Adipocyte (in vitro differentiated cells): ENCODE measurements at regions not wholly inside any gene's neighbourhood (a gene's known extent, or its start where the extent isn't known, plus 50 kb on each side); places are given as distances from the start of the nearest gene placed in this dataset.
A peak's percentile ranks its signal among the peaks of the same experiment; 100 is the strongest.

ENCODE experiments used
- DNase-seq: peaks from one replicate; pipeline ENCODE4 v3.0.0-alpha.2; 2015; ENCODE audit warnings: low read depth
- H3K27me3 ChIP-seq: replicated peaks from 2 replicates; pipeline ENCODE4 v1.7.0; 2013; ENCODE audit warnings: mild to moderate bottlenecking, low read length, moderate library complexity; ENCODE audit not compliant: control insufficient read depth, insufficient read depth
- H3K36me3 ChIP-seq: 2 replicates; pipeline ENCODE4 v1.7.0; 2013; ENCODE audit warnings: low read length, mild to moderate bottlenecking, moderate library complexity; ENCODE audit not compliant: control insufficient read depth, insufficient read depth, severe bottlenecking
- H3K4me1 ChIP-seq: 2 replicates; pipeline ENCODE4 v1.7.0; 2013; ENCODE audit warnings: mild to moderate bottlenecking, low read length, moderate library complexity; ENCODE audit not compliant: control insufficient read depth, insufficient read depth
- H3K4me3 ChIP-seq: 2 replicates; pipeline ENCODE4 v1.7.0; 2013; ENCODE audit warnings: mild to moderate bottlenecking, low read length, moderate library complexity
- H3K9ac ChIP-seq: 2 replicates; pipeline ENCODE4 v1.7.0; 2013; ENCODE audit warnings: mild to moderate bottlenecking, low read length, moderate library complexity
- H3K9me3 ChIP-seq: 2 replicates; pipeline ENCODE4 v1.7.0; 2013; ENCODE audit warnings: mild to moderate bottlenecking, low read length, moderate library complexity; ENCODE audit not compliant: control insufficient read depth

DNA sequence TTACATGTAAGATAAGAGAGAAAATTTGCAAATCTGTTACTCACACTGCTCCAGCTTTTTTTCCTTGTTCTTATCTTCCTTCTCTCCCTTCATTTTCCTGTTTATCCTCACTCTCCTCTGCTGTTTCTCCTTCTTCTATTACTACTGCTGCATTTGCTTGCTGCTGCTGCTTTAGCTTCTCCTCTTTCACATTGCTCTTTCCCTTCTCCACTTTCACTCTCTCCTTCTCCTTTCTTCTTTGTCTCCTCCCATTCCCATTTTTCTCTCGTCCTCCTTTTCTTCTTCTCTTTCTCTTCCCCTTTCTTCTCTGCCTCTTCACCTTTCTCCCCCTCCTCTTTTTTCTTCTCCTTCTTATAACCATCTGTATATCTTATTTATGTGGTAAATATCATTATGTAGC, 288.6 kb downstream of the CDH9 start:
- Histone ChIP-seq H3K4me1 (no peaks in the 10 kb centered on the region), H3K9me3 (no peaks in the 10 kb centered on the region), H3K9ac (no peak overlapping the region), H3K4me3 (no peak overlapping the region), H3K36me3 (no peaks in the 10 kb centered on the region), H3K27me3 (no peaks in the 10 kb centered on the region)
- no peak for DNase-seq

DNA sequence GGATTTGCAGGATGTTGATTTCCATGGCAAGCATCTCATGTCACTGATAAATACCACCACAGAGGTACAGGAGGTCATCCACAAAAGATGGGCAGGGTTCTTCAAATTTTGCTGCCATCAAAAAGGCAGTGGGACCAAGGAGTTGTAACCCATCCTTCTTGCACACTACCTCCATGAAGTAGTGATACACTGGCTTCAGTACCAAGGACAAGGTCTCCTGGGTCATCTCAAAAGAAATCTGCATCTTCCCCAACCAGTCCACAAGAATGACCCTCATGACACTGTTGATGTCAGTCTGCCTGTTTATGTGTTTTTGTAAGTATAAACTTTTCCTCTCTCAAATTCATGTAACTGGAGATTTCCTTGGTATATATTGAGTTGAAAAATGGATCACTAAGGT, 298.2 kb downstream of the CDH9 start:
- no peaks in the 10 kb centered on the region for H3K36me3 ChIP-seq
- H3K9me3 ChIP-seq, result no peaks in the 10 kb centered on the region
- H3K27me3 ChIP-seq, result no peaks in the 10 kb centered on the region
- no peak overlapping the region for H3K9ac ChIP-seq
- no peaks in the 10 kb centered on the region for H3K4me1 ChIP-seq
- no peak for DNase-seq
- H3K4me3 ChIP-seq, result no peak overlapping the region

DNA sequence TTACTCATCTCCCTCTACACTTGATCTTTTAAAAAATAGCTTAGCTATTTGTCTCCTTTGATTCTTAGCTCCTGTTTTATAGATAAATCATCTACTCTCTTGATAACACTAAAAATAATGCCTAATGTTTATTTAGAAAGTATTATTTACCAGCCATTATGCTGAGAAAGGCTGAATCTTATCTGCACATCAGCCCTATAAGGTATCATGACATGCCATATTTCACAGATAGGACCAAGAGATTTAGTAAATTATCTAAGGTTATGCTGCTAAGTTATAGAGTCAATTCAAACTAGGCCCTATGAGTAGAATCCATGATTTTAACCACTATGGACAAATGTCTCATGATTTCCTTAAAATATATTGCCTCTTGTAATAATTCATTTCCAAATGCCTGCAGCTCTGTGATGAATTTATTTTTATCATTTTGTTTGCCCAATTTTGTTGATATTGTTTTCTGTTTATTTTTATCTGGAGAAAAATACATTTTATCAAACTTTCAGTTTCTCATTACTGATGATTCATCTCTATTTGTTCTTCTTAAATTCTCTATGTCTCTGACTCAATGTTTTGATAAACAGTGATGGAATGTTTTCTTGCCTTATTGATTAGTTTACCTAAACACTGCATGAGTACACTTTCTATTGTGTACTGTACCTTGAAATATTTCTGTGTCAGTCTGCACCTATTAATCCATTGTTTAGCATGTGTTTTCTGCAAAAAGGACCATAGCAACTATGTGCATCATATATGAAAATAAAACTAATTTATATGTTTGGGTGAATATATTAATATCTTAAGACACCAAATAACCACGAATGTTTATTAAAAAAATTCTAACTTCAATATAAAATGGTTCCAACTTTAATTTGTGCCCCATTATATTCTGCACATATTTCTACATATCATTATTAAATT, 300.8 kb downstream of the CDH9 start:
- H3K4me3 ChIP-seq, result no peak overlapping the region
- H3K27me3 ChIP-seq, result no peaks in the 10 kb centered on the region
- DNase-seq, result no peak
- no peaks in the 10 kb centered on the region for H3K36me3 ChIP-seq
- no peak overlapping the region for H3K9ac ChIP-seq
- H3K9me3 ChIP-seq, result no peaks in the 10 kb centered on the region
- no peaks in the 10 kb centered on the region for H3K4me1 ChIP-seq

DNA sequence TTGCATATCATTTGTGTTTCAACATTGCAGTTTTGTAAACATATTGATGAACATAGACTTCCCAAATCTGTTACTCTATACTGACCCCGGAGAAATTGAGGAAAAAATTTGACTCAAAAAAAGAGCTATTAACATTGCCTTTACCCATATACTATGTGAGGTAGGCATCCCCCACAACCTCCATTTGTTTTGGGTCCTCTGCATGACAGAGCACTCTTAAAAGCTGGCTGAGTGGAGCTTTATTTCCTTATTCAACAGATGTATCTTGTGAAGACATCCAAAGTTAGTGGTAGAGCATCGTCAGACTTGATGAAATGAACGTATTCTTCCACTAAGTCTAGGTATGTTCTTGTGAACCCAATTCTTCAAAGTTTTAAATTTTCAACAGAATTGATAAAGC, 310.5 kb downstream of the CDH9 start:
- DNase-seq, result no peak
- Histone ChIP-seq H3K4me3 (no peak overlapping the region), H3K4me1 (no peaks in the 10 kb centered on the region), H3K36me3 (no peaks in the 10 kb centered on the region), H3K9ac (no peak overlapping the region), H3K9me3 (no peaks in the 10 kb centered on the region), H3K27me3 (no peaks in the 10 kb centered on the region)

DNA sequence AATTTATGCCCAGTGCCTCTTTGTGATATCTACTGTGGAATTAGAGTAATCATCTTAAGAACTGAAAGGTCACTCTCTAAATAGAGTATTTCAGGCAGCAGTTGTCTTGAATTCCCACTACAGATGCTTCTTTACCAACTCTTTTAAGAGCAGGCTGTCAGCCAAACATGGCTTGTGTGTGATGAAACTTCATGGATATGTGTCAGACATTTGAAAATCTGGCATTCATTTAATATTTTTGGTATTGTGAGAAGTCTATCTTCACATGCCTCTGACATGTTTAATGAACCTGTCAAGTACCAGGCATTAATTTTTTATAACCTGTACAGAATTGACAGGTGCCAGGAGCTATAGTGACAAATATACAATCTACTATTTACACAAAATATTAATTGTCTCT, 318.6 kb downstream of the CDH9 start:
- peaks cover 3% of the 10 kb centered on the region for H3K4me1 ChIP-seq
- DNase-seq, result no peak
- H3K4me3 ChIP-seq, result no peak overlapping the region
- H3K36me3 ChIP-seq, result no peaks in the 10 kb centered on the region
- H3K27me3 ChIP-seq, result no peaks in the 10 kb centered on the region
- H3K9ac ChIP-seq, result no peak overlapping the region
- no peaks in the 10 kb centered on the region for H3K9me3 ChIP-seq

DNA sequence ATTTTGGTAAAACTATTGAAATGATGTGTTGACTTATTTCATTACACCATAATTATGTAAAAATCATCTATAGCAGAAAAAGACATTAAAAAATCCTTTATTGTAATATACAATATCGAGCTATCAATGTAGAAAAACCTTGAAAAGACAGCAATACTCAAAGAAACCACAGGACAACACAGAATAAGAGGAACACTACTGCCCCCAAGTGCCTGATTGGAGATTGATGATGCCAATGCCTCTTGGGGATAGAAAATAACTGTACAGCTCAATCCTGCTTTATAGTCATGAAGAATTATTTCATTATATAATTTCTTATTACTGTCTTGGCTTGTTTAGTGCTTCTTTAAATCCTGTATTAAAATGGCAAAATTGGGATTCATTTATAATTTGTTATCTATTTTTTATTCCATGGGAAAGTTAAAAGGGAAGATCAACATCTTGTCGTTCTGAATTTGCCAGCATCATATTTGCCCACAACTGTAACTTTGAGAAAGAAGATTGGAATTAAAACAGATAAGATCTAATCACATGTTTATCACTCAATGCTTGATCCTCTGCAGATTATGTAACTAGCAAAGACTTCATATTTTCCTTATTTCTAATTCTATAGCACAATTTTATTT, 337.5 kb downstream of the CDH9 start:
- Histone ChIP-seq H3K9me3 (no peaks in the 10 kb centered on the region), H3K9ac (no peak overlapping the region), H3K36me3 (no peaks in the 10 kb centered on the region), H3K4me3 (no peak overlapping the region), H3K4me1 (no peaks in the 10 kb centered on the region), H3K27me3 (no peaks in the 10 kb centered on the region)
- DNase-seq, result peak; percentile 4

DNA sequence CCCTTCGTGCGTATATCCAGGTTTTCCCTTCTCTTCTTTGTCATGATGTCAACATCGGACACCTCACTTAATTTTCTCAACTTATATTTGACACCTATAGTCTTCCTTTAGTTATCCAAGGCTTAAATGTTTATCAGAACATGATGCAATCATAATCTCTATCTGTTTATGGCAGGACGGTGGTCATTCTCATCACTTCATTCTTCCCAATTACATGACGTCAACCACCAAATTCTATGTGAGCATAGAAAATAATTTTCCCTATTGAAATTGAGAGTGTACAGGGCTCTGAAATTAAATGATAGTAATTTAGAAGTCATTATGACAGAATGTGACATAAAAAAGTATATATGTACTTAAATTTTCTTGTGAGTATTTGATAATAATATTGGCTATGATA, 345.4 kb downstream of the CDH9 start:
- Histone ChIP-seq H3K36me3 (no peaks in the 10 kb centered on the region), H3K27me3 (no peaks in the 10 kb centered on the region), H3K9me3 (no peaks in the 10 kb centered on the region), H3K4me3 (no peak overlapping the region), H3K9ac (no peak overlapping the region), H3K4me1 (no peaks in the 10 kb centered on the region)
- DNase-seq, result no peak

DNA sequence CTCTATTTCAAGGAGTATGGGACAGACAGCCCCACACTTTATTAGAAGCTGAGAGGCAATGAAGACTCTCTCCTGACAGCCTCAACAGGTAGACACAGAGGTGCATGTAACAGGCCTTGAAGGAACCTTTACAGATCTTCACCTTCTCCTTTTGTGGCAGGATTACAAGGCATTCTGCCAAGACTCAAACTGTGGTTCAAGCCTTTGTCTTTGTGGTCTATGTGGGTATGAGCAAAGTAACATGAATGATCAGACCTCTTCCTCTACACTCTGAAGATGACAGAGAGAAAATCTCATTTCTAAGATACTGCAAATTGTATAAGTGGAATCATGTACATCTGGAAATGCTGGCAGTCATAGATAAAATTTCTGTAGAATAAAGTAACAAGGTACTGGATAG, 346.9 kb downstream of the CDH9 start:
- Histone ChIP-seq H3K9ac (no peak overlapping the region), H3K9me3 (no peaks in the 10 kb centered on the region), H3K4me3 (no peak overlapping the region), H3K4me1 (no peaks in the 10 kb centered on the region), H3K36me3 (no peaks in the 10 kb centered on the region), H3K27me3 (no peaks in the 10 kb centered on the region)
- DNase-seq, result no peak

DNA sequence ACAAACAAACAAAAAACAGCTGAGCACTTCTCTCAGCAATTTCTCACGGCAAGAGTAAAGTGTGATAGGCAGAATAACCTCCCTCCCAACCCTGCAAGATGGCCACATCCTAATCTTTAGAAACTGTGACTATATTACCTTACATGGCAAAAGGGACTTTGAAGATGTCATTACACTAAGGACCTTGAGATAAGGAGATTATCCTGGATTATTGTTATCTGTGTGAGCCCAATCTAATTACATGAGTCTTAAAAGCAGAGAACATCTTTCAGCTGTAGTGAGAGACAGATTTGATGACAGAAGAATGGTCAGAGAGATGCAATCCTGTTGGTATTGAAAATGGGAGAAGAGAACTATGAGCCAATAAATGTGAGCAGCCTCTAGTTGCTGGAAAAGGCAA, 347.9 kb downstream of the CDH9 start:
- no peak overlapping the region for H3K9ac ChIP-seq
- no peaks in the 10 kb centered on the region for H3K36me3 ChIP-seq
- no peak for DNase-seq
- H3K27me3 ChIP-seq, result no peaks in the 10 kb centered on the region
- H3K9me3 ChIP-seq, result no peaks in the 10 kb centered on the region
- H3K4me3 ChIP-seq, result no peak overlapping the region
- H3K4me1 ChIP-seq, result no peaks in the 10 kb centered on the region

DNA sequence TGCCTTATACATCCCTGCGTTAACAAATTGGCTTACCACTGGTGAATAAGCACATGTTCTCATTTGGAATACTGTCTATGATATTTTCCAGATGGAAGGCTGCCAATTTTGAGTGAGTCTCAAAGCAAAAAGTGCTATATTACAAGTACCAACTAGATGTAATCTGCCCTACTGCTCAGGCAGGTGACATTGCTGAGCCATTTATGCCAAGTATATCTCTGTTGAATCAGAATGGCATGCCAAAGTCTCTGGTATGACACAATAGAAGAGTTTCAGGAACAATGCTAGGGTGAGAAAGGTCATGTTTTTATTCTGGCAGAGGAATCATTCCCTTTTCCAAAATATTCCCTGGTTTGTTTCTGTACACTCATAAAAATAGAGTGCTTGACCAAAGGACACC, 356.5 kb downstream of the CDH9 start:
- no peak overlapping the region for H3K4me3 ChIP-seq
- peaks cover 5% of the 10 kb centered on the region for H3K9me3 ChIP-seq
- no peaks in the 10 kb centered on the region for H3K27me3 ChIP-seq
- no peak overlapping the region for H3K9ac ChIP-seq
- H3K4me1 ChIP-seq, result no peaks in the 10 kb centered on the region
- H3K36me3 ChIP-seq, result no peaks in the 10 kb centered on the region
- DNase-seq, result no peak

DNA sequence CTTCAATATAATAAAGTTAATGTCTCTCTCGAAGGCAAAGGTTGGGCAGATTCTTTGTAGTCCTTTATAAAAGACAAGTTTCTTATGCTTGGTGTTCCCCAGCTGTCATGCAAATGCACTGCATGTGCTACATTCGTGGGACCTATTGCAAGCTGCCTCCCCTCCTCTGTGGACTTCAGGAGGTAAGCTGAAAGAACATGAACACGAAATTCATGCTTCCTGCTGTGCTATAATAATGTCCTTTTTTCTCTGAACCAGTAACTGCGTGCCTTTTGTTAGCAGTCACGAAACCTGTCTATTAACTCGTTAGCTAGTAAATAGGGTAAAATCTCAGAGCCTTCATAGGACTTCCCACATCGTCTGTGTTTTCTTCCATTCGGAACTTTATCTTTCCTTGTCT, 363.5 kb downstream of the CDH9 start:
- no peak overlapping the region for H3K9ac ChIP-seq
- H3K4me3 ChIP-seq, result no peak overlapping the region
- no peaks in the 10 kb centered on the region for H3K9me3 ChIP-seq
- H3K4me1 ChIP-seq, result no peaks in the 10 kb centered on the region
- no peak for DNase-seq
- no peaks in the 10 kb centered on the region for H3K27me3 ChIP-seq
- H3K36me3 ChIP-seq, result no peaks in the 10 kb centered on the region
